GM19397 (cell line): ENCODE measurements at regions not wholly inside any gene's neighbourhood (a gene's known extent, or its start where the extent isn't known, plus 50 kb on each side); places are given as distances from the start of the nearest gene placed in this dataset.

Experiments used
- ATAC-seq: cut with Tn5 transposase; IDR thresholded peaks from one replicate; pipeline ENCODE4 v1.9.1; 2021; ENCODE audit warnings: mild to moderate bottlenecking, moderate library complexity; ENCODE audit not compliant: unreplicated experiment

DNA sequence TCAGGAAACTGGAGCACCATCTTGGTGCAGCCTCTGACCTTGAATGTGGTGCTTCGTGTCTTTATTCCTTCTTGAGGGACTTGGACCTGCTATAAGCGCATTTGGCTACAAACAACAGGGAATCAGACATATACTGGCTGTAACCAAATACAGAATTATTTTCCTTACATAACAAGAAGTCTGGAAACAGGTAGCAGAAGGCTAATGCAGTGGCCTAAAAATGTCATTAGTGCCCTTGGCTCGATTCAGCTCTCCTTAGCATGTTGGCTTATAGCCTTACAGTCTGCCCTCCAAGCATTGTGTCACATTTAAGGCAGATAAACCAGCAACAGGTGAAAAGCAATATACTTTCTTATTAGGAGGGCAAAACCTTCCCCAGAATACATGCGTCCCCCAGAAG, 655.4 kb downstream of the XIRP2 start:
- ATAC-seq, result no peak

DNA sequence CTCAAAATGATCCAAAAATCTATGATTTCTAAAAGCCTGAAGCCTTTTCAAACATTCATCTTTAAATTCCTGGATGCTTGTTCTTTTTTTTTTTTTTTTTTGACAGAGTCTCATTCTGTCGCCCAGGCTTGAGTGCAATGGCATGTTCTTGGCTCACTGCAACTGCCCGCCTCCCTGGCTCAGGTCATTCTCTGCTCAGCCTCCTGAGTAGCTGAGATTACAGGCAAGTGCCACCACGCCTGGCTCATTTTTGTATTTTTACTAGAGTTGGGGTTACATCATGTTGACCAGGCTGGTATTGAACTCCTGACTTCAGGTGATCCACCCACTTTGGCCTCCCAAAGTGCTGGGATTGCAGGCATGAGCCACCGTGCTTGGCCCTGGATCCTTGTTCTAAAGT, 649.5 kb downstream of the XIRP2 start:
- no peak for ATAC-seq

DNA sequence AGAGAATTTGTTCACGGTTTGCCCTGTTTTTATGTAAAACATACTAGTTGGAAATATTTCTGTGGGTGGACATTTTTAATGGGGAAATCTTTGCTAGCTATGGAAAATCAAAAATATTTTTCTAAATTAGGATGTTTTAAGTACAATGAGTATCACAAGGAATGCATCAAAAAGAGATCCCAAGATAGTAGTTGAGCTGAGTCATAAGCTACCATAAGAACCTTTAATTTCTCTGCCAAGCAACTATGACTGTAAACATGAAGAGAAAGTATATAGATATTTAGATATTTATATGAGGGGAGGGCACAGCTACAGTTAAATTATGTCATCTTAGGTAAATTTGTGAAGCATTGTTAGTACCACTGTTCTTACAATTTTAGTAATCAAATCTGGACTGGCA, 646.2 kb downstream of the XIRP2 start:
- ATAC-seq, result no peak

DNA sequence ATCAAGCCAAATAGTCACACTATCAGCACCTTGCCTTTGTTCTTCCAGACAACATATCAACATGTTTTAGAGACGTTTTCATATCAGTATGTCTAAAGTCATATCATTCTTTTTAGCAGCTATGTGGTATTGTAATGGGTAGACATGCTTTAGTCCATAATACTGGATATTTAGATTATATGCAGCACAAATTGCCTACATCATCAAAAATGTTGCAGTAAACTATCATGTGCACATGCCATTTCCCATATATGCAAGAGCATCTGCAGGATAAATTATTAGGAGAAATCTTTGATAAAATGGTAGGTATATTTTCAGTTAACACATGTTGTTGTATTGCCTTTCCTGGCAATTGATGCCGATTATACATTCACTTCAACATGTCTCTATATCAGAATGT, 636.5 kb downstream of the XIRP2 start:
- no peak for ATAC-seq

DNA sequence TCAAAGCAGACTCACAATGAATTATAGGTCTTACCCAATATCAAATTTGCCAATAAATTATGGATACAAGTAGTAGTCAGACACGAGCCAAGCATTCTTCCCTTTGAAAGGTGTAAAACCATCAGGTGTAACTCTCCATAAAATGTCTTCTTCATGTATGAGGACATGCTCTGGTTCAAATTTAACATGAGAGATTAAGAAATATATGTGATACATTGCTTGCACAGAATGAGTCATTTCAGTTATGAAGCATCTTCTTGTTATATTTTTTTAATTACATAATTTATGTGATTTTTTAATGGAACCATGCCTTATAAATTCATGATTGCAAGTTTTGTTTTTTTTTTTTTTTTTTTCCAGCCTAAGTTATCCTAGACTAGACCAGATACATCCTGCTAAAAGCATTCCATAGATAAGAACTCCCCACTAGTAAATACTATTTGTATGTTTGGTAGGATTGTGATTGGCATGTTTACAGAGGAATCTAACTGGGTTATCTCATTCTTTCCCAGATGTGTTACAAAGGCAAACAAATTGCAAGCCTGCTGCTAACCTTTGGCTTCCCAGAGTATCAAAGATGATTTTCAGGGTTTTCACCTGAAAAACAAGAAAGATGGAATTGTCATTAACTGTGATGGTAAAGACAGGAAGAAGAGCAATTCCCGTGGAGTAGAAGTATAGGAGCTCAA, 621.9 kb downstream of the XIRP2 start:
- no peak for ATAC-seq

DNA sequence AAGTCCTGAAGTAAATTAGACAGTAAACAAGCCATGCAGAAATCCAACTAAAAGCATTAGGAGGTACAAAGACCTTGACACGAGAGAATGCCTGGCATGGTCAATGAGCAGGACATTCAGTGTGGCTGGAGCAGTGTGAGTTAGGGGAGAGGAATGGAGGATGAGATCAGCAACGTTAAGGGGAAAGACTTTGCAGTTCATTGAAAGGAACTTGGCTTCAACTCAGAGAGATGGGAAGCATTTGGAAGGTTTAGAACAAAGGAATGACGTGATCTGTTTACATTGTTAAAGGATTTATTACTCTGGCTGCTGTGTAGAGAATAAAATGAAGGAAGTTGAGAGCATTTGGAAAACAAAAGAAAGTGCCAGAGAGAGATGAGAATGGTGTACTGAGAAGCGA, 621.3 kb downstream of the XIRP2 start:
- no peak for ATAC-seq

DNA sequence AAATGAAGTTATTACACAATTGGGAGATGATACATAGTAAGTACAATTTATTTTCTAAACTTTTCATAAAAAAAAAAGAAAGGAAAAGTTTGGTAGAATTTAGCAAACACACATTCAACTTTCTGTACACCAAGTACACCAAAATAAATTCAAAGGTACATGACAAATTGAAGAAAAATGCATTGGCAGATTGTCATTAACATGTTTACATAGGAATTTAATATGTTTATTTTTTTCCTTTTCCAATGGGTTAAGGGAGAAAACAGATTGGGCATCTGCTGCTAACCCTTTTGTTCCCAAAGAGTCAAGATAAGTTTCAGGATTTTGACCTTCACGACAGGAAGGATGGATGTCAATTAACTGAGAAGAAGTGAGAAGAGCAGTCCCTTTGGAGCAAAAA, 620.4 kb downstream of the XIRP2 start:
- no peak for ATAC-seq

DNA sequence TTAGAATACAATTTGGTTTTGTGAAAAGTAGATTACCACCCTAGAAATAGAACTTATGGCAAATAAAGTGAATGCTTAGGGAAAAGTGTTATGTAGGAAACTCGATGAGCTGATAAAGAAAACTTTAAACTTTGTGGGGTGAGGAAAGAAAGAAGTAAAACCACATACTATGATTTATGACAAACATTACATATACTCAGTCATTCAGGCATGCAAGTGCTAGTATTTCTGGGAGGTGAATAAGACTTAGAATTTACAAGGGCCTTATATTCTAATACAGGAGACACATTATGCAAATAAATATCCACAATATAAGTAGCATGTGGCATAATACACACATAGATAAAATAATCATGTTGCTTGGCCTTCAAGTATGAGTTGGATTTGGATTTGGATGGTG, 618.1 kb downstream of the XIRP2 start:
- ATAC-seq, result no peak

DNA sequence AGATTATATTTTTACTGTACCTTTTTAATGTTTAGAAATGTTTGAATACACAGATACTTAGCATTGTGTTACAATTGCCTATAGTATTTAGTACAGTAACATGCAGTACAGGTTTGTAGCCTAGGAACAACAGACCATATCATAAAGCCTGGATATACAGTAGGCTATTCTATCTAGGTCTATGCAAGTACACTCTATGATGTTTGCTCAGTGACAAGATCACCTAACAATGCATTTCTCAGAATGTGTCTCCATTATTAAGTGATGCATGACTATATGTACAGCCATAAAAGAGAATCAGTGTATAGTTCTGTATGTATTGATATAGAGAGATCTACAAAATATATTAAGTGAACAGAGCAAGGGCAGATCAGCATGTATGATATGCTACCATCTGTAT, 616.4 kb downstream of the XIRP2 start:
- ATAC-seq, result no peak

DNA sequence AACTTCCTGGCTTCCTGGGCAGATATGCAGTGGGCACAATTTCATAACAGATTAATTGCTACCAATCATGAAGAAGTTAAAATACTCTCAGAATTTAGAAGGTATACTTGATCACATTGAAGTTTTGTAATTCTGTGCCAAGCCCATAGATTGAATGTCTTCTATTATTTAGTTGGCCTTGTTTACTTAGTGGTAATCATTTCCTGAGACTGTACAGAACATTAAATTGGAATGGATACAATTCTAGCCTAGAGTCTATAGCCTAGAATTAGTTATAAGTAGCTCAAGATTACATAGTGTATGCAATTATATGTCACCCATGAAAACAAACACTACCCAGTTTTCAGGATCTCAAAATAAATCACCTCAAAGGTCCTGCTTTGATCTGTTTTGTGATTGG, 615.8 kb downstream of the XIRP2 start:
- no peak for ATAC-seq

DNA sequence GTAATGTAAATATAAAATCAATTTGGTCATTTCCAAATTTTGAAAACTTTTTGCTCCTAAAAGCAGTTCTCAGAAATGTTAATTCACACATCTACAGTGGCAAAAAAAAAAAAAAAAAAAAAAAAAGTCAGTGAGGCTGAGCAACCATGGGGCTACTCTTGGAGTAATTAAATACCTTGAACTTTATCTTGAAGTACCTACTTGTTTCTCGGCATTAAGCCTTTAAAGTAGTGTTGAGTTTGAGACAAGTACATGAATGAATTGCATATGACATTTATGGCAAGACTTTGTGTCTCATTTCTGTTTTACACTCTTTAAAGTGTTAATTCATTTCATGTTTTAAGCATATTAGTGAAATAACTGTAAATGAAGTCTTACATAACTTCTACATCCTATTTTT, 613.3 kb downstream of the XIRP2 start:
- ATAC-seq, result no peak

DNA sequence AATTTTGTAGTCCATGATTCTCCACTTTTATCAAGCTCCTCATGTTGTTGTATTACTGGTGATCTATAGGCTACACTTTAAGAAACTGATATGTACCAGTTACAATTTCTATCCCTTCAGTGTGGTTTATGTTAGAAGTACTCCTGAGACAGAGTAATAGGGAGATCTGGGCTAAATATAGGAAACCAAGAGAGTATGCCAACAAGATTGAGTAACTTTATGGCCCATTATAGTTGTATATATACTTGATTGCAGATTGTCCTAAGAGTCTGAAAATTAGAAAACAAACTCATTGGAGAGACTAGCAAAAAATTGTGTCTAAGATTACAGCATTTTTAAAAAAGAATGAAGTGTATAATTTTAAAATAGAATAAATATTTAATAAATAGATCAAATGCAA, 605.6 kb downstream of the XIRP2 start:
- ATAC-seq, result no peak

DNA sequence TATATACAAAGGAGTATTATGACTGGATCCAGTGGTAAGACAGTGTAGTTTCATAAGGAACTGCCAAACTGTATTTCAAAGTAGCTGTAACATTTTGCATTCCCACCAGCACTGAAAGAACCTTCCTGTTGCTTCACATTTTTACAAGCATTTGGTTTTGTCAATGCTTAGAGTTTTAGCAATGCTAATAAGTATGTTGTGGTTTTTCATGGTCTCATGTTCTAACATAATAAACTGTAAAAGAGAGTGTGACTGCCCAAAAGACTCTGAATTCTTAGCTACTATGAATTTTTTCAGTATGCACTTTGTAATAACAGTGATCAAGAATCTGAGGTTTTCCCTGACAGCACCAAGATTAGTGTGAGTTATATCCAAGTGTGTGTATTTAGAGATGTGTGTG, 604.2 kb downstream of the XIRP2 start:
- ATAC-seq, result no peak

DNA sequence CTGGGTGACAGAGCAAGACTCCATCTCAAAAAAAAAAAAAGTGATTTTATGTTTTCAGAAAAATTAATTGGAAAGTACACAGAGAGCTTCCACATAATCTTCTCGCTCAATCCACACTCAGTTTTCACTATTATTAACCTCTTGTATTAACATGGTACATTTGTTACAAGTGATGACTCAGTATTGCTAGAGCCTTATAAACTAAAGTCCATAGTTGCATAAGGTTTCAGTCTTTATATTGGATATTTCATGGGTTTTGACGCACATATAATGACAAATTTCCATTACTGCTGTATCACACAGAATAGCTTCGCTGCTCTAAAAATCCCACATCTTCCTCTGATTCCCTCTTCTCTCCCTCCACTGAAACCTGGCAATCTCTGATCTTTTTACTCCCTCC, 603.5 kb downstream of the XIRP2 start:
- no peak for ATAC-seq

DNA sequence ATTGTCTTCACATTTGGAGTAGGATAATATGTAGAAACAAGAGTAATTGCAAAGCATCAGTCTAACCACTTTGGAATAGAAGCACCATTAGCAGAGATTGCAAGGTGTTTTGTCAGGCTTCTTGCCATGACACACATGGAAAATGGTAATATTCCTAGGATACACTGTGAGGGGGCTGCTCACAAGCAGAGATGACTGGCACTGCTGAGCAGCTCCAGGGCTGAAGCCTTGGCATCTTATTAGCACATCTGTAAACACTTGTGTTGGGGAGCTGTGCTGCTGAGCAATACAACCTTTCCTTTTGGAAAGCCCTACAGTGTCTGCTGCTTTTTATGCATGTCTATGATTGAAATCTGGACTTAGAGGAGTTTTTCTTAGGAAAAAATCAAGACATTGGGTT, 602.2 kb downstream of the XIRP2 start:
- ATAC-seq, result no peak

DNA sequence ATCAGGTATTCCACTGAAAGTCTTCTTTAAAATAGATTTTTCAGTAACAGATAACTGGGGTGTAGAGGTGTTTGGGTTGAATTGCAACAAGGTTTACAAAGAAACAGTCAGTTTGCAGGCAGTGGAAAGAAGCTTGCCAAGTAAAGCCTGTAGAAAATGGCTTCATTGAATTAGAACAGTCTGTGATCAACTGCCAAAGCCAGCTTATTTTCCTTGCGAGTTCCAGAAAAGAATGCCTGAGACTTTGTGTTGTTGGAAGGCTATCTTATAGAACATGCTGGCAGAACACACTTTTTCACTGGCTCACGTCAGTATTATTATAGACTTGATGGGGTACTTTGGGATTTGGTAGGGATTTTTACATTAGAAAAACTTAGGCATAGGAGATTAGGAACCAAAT, 601.0 kb downstream of the XIRP2 start:
- ATAC-seq, result no peak

DNA sequence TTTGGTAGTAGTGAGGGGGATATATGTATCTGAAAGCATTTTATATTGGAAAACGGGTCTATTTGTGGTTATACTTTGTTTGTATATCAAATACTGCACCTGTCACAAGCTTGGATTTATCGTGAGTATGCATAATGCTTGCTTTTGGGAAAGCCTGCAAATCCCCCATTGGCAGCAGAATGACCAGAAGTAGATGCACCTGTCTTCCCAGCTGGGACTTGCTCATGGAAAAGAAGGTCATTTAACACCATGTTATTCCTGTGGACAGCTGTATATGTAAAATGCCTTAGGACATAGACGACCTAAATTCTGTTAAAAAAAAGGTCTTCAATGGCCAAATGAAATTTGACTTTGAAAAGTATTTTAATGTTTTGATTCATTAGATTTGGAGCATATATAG, 599.4 kb downstream of the XIRP2 start:
- no peak for ATAC-seq

DNA sequence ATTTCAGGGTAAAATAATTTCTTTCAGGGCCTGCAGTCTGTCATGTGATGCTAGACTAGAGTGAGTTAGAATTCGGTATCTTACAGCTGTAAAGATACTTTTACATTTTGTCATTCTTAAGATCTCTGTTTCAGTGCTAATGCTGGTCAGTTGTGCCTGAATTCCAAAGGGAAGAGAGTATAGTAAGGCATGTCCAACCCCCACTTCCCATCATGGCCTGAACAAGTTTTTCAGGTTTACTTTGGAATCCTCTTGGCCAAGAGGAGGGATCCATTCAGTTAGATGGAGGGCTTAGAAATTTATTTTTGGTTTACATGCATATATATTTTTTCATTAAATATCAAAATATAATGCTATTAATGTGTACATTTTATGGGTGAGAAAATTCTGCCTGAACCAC, 596.6 kb downstream of the XIRP2 start:
- ATAC-seq, result no peak

DNA sequence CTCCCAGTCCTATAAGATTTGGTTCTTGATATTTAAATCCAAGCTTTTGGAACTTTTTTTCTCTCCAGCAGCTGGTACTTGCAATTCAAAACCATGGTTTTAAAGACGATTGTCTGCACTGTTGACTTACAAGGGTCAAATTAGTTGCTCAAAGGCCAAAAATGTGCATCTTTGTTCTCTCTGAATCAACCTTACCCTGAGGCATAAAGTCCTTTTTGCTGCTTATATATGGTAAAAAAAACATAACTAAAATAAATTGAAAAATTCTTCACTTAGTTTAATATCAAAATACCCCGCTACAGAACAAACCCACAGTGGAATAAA, 592.7 kb downstream of the XIRP2 start:
- ATAC-seq, result no peak

DNA sequence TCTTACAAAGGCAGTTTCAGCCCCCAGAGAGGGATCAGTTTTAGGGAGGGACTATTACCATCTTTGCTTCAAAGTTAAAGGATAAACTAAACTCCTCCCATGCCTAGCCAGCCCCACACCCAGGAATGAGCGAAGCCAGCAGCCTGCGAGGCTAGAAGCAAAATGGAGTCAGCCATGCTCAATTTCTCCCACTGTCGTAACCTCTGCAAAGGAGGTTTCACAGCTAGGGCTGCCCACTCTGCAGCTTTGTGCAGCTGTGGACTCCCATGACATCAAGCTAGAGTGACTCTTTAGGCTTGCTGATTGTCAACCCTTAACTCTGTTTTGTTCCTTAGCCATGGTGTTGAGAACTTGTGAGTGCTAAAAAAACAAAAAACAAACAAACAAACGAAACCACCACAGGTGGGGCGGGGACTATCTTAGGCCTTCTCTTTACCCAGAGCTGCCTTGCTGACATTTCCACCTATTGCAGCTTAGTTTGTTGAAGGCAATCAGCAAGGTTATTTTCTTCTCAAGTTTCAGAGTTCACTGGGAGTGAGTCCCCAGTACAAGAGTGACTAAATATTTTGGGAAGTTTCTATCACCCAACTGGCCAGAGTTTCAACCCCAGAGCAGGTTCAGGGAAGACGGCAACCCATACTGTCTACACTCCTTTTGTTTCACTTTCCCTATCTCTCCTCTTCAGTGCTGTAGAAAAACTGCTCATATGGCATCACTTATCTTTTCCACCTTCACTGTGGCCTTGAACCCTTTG, 592.1 kb downstream of the XIRP2 start:
- no peak for ATAC-seq

DNA sequence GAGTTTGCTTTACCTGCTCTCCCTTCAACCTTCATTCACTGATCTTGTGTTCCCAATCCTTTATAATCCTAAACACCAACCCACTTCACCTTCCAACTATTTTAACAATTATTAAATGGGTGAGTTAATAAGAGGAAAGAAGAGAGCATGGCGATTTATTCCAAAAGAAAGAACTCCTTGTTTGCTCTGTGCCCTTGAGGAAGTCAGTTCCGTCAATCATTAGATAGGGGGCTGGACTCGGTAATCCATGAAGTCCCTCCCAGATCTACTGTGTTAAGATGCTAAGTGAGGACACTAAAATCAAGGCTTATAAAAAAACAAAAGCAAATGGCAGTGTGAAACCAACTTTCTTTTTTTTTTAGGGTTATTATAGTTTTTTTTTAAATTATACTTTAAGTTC, 589.9 kb downstream of the XIRP2 start:
- ATAC-seq, result no peak

DNA sequence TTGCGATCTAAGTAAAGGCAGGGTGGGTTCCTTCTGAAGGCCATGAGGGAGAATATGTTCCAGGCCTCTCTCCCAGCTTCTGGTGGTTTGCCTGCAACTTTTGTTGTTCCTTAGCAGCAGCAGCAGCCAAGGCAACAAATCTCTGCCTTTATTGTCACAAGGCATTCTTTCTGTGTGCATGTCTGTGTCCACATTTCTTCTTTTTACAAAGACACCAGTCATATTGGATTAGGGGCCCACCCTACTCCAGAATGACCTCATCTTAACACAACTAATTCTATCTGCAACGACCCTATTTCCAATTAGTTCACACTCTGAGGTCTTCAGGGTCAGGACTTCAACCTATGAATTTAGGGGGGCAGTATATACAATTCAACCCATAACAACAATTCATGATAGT, 587.5 kb downstream of the XIRP2 start:
- ATAC-seq, result no peak

DNA sequence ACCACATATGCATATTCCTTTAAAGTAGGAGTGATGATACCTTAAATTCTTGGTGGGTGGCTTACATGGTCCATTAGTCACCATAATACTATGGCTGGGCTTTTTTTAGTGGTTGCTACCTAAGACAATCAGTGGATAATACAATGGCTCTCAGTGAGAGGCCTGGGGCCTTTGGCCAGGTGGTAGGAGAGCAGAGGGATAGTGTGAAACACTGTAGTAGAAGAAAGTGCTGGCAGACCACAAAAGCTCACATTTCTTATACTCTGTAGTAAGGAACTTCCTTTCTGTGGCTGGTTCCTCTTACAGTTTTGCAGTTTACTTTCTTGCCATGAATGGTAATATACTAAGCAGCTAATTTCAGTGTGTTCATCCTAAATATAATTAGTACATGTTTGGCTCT, 583.5 kb downstream of the XIRP2 start:
- ATAC-seq, result peak; percentile 49
